ENCODE measurements at regions not wholly inside any gene's neighbourhood (a gene's known extent, or its start where the extent isn't known, plus 50 kb on each side); places are given as distances from the start of the nearest gene placed in this dataset.
"Not testable (repeated sequence)": the region's sequence is repeated elsewhere in the genome, so short reads cannot be mapped to it uniquely, and the experiment has no call there.

DNA sequence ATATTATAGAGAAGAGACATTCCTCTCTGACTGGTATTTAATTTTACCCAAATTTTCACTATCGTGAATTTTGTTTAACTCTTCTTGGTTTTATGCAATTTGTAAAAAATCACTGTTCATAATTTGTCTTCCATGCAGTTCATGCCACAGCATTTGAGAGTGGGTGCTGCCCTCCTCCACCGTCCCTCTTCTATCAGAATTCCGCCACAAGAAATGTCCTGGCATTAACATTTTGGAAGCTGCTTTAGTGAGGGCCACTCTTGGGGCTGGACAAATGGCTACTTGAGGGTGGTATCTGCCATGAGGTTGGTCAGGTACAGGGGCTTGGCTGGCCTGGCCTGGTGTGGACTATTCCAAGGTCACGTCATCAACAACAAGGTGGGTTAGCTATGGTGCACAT lies 68.3 kb upstream of the CLDN5 start:
- Mint-ChIP-seq H3K27ac (no peak overlapping the region), H3K4me3 (no peak overlapping the region)

DNA sequence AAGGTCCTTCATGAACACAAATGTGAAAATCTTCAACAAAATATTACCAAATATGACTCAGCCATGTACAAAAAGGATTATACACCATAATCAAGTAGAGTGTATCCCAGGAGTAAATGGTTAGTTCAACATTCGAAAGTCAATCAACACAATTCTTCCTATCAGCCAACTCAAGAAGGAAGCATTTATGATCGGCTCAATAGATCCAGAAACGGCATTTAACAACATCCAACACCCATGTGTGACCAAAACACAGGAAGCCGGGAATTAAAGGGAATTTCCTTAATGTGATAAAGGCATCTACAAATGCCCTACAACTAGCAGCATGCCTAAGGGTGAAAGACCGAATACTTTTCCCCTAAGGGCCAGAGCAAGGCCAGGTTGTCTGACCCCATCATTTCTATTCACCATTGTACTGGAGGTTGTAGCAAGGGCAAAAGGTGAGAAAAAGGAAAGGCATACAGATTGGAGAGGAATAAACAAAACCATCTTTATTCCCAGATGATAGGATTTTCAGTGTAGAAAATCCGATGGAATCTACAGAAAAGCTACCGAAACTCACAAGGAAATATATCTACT lies 69.9 kb upstream of the CLDN5 start:
- Mint-ChIP-seq H3K27ac (no peak overlapping the region), H3K4me1 (ENCODE audit: low read depth) (peaks cover 44% of the 10 kb centered on the region), H3K27me3 (ENCODE audit: low read depth) (no peaks in the 10 kb centered on the region), H3K9me3 (no peaks in the 10 kb centered on the region), H3K36me3 (ENCODE audit: insufficient read depth in 2 of 2) (no peaks in the 10 kb centered on the region), H3K4me3 (no peak overlapping the region)
- DNase-seq, result no peak
- no peak for ATAC-seq (replicated peaks in 1 of 2)

More for the DNA sequence above, 68.3 kb upstream of the CLDN5 start:
- ATAC-seq (replicated peaks in 1 of 2) (no peak), DNase-seq (no peak)
- no peaks in the 10 kb centered on the region for H3K27me3 Mint-ChIP-seq (ENCODE audit: low read depth)
- H3K36me3 Mint-ChIP-seq (ENCODE audit: insufficient read depth in 2 of 2), result no peaks in the 10 kb centered on the region
- H3K9me3 Mint-ChIP-seq, result no peaks in the 10 kb centered on the region
- peaks cover 28% of the 10 kb centered on the region for H3K4me1 Mint-ChIP-seq (ENCODE audit: low read depth)

DNA sequence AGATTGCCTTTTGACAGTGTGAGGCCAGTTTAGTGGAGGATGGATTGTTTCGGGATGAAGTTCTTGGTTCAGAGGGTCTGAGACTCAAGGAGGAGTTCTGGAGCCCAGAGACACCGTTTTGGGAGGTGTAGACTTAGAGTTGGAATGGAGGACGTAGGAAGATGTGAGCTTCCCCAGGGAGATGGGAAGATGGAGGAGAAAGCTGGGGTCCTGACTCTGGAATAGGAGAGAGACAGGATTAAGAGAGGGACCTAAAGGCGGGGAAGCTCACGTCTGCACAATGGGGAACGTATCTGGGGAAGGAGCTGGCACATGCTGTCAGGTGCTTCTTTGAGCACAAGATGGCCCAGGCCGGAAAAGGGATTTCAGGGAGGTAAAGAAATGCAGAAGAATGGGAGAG lies 71.3 kb upstream of the CLDN5 start:
- ATAC-seq (replicated peaks in 1 of 2) (no peak), DNase-seq (no peak)
- H3K36me3 Mint-ChIP-seq (ENCODE audit: insufficient read depth in 2 of 2), result no peaks in the 10 kb centered on the region
- no peaks in the 10 kb centered on the region for H3K9me3 Mint-ChIP-seq
- peak overlapping the region; percentile 27 for H3K27ac Mint-ChIP-seq
- no peaks in the 10 kb centered on the region for H3K27me3 Mint-ChIP-seq (ENCODE audit: low read depth)
- no peak overlapping the region for H3K4me3 Mint-ChIP-seq
- peaks cover 55% of the 10 kb centered on the region for H3K4me1 Mint-ChIP-seq (ENCODE audit: low read depth)

DNA sequence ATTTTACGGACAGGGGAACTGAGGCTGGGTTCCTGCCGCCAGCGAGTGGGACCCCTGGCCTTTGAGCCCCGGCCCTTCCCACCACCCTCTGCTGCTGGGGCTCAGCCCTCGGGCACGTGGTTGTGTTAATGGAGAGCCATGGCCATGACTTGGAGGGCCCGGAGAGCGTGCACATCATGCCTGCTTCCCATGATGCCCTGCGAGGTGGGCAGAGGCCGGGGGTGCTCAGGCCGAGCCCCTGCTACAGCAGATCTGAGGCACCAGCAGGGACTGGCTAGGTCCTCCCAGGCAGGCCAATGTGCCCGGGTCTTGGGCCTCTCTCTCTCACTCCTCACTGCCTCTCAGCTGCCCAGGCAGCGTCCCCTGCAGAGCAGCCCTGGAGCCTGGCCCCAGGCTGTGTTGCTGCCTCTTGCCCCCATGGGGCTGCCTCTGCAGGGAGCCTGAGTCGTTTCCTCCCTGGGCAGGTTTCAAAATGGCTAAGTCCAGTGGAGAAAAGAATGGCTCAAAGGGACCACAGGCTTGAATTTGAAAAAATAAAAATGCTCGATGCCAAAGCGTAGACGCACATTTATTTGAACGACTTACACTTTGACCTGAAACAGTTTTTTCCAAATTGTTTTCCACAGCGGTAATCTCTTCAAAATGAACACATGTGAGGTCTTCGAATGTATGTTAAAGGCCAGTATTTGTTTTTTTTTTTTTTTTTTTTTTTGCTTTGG lies 72.6 kb upstream of the CLDN5 start:
- peak; percentile 58 to 63 for ATAC-seq (replicated peaks in 1 of 2)
- Mint-ChIP-seq H3K4me3 (peak overlapping the region; percentile 48 to 78), H3K27ac (peak overlapping the region; percentile 82), H3K4me1 (ENCODE audit: low read depth) (peaks cover 61% of the 10 kb centered on the region), H3K27me3 (ENCODE audit: low read depth) (no peaks in the 10 kb centered on the region), H3K9me3 (no peaks in the 10 kb centered on the region), H3K36me3 (ENCODE audit: insufficient read depth in 2 of 2) (no peaks in the 10 kb centered on the region)
- DNase-seq, result no peak

DNA sequence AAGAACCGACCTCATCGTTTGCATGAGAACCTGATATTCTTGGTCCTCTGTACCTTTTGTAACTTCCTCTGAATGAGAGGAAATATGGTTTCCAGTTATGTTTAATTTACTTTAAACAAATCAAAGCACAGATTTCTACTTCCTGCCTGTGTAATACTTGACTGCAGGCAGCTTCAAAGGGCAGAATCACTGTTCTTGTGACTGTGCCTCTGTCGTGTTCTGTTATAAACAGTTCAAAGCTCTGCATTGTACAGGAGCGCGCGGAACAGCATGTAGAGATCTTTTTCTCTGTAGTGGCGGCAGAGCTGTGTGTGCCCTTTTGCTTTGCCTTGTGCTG lies 73.2 kb upstream of the CLDN5 start:
- H3K36me3 Mint-ChIP-seq (ENCODE audit: insufficient read depth in 2 of 2), result no peaks in the 10 kb centered on the region
- DNase-seq (peak; percentile 14 to 33), ATAC-seq (replicated peaks in 1 of 2) (peak; percentile 82 to 85)
- H3K27ac Mint-ChIP-seq, result peak overlapping the region; percentile 82
- no peaks in the 10 kb centered on the region for H3K27me3 Mint-ChIP-seq (ENCODE audit: low read depth)
- H3K4me3 Mint-ChIP-seq, result peak overlapping the region; percentile 48 to 78
- H3K9me3 Mint-ChIP-seq, result no peaks in the 10 kb centered on the region
- peaks cover 62% of the 10 kb centered on the region for H3K4me1 Mint-ChIP-seq (ENCODE audit: low read depth)

DNA sequence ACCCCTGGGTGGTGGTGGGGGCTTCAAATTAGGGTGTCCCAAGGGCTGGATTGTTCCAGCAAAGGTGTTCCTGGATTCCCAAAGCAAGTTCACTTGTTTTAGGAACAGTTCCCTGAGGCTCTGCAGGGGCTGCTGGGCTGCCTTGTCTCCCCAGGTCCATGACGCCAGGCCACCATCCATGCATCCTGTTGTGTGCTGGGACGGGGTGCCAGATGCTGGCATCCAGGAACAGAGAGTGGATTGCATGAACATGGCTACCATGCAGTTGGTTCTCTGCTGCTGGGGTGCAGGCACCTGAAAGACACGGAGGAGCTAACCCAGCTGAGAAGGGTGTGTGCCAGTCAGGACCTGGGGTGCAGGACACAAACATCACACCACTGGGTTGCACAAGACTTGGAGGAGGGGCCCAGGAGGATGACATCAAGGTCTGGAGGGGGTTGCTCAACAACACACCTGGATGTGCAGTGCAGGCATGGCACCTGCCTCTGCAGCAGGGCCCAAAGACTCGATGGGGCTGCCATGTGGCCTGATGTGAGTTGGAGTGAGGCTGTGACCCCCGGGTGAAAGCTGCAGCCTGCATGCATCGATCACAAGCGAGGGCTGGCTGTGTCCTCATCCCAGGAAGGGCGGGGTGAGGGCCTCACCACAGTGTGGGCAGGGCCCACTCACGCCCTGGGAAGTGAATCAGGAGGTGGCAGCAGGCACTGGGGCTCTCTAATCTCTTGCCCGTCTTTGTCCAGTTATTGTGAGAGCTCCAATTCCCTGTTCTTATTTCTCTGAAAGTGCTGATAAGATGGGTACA lies 74.0 kb upstream of the CLDN5 start:
- Mint-ChIP-seq H3K27me3 (ENCODE audit: low read depth) (no peaks in the 10 kb centered on the region), H3K9me3 (peaks cover 0 to 2% of the 10 kb centered on the region in 2 donors), H3K36me3 (ENCODE audit: insufficient read depth in 2 of 2) (no peaks in the 10 kb centered on the region), H3K4me3 (peak overlapping the region; percentile 48 to 78), H3K4me1 (ENCODE audit: low read depth) (peaks cover 71% of the 10 kb centered on the region), H3K27ac (no peak overlapping the region)
- ATAC-seq (replicated peaks in 1 of 2) (peak; percentile 48 to 64), DNase-seq (peak; percentile 14 to 24)

DNA sequence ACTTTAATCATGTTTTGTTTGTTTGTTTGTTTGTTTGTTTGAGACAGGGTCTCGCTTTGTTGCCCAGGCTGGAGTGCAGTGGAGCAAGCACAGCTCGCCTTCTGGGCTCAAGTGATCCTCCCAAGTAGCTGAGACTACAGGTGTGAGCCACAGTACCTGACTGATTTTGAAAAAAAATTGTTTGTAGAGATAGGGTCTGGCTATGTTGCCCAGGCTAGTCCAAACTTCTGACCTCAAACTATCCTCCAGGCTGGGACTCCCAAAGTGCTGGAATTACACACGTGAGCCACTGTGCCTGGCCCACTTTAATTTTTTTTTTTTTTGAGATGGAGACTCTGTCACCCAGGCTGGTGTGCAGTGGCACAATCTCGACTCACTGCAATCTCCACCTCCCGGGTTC lies 74.8 kb upstream of the CLDN5 start:
- Mint-ChIP-seq H3K27me3 (ENCODE audit: low read depth) (no peaks in the 10 kb centered on the region), H3K4me1 (ENCODE audit: low read depth) (peaks cover 72% of the 10 kb centered on the region), H3K4me3 (no peak overlapping the region), H3K9me3 (peaks cover 0 to 2% of the 10 kb centered on the region in 2 donors), H3K36me3 (ENCODE audit: insufficient read depth in 2 of 2) (no peaks in the 10 kb centered on the region), H3K27ac (no peak overlapping the region)
- ATAC-seq (replicated peaks in 1 of 2), result no peak
- DNase-seq, result no peak

DNA sequence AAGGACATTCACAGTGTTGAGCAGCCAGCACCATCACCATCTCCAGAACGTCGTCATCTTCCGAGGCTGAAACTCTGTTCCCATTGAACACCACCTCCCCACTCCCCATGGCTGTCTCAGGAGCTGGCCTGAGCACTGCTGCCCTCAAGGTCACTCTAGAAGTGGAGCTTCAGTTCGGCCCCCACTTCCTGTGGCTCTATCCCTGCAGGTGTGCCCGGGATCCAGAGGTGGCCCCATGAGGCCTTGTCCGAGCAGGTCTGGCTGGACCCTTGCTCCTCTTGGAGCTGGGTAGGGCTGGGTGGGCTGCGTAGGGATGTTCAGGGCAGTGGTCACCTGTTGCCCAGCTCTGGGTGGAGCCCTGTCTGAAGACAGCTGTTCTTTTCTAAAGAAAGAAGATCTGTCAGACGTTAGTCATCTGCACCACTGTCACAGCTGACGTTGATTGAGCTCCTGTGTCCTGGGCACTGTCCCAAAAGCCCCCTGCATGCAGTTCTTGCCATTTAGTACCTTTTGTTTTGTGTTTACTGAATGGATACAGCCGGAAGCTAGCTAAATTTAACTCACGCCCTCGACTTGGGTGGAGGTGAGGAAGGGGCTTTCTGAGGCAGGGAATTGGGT lies 75.5 kb upstream of the CLDN5 start:
- no peak overlapping the region for H3K27ac Mint-ChIP-seq
- H3K4me1 Mint-ChIP-seq (ENCODE audit: low read depth), result peaks cover 77% of the 10 kb centered on the region
- peaks cover 0 to 4% of the 10 kb centered on the region in 2 donors for H3K9me3 Mint-ChIP-seq
- H3K36me3 Mint-ChIP-seq (ENCODE audit: insufficient read depth in 2 of 2), result no peaks in the 10 kb centered on the region
- H3K4me3 Mint-ChIP-seq, result no peak overlapping the region
- DNase-seq, result no peak
- H3K27me3 Mint-ChIP-seq (ENCODE audit: low read depth), result no peaks in the 10 kb centered on the region
- ATAC-seq (replicated peaks in 1 of 2), result no peak

DNA sequence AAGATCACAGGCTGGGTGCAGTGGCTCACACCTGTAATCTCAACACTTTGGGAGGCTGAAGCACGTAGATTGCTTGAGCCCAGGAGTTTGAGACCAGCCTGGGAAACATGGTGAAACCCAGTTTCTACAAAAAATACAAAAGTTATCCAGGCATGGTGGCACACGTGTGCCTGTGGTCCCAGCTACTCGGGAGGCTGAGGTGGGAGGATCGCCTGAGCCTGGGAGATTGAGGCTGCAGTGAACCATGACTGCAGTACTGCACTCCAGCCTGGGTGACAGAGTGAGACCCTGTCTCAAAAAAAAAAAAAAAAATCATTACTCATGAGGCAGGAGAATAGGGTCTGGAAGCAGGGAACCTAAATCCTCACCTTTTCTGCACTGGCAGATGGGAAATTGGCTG lies 79.1 kb upstream of the CLDN5 start:
- not testable (repeated sequence) for H3K27ac Mint-ChIP-seq; H3K4me3 Mint-ChIP-seq; ATAC-seq (replicated peaks in 1 of 2); H3K36me3 Mint-ChIP-seq (ENCODE audit: insufficient read depth in 2 of 2); H3K27me3 Mint-ChIP-seq (ENCODE audit: low read depth); H3K9me3 Mint-ChIP-seq; DNase-seq
- H3K4me1 Mint-ChIP-seq (ENCODE audit: low read depth), result peaks cover 81% of the 10 kb centered on the region

DNA sequence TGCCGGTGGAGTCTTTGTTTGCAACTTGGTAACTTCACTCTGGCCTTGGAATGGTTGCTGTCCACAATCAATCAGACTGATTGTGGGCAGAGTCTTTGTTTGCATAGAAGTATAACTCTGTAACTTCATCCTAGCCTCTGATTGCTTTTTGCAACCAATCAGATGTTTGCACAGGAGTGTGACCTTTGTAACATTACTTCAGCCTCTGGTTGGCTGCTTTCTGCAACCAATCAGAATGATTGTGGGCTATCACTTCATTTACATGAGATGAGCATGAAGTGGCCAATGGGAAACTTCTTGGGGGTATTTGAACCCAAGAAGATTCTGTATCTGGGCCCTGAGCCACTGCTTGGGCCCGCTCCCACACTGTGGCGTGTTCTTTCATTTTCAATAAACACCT lies 79.6 kb upstream of the CLDN5 start:
- H3K4me3 Mint-ChIP-seq, result no peak overlapping the region
- ATAC-seq (replicated peaks in 1 of 2), result no peak
- H3K36me3 Mint-ChIP-seq (ENCODE audit: insufficient read depth in 2 of 2), result no peaks in the 10 kb centered on the region
- no peak for DNase-seq
- peaks cover 0 to 4% of the 10 kb centered on the region in 2 donors for H3K9me3 Mint-ChIP-seq
- peaks cover 81% of the 10 kb centered on the region for H3K4me1 Mint-ChIP-seq (ENCODE audit: low read depth)
- no peak overlapping the region for H3K27ac Mint-ChIP-seq
- no peaks in the 10 kb centered on the region for H3K27me3 Mint-ChIP-seq (ENCODE audit: low read depth)

DNA sequence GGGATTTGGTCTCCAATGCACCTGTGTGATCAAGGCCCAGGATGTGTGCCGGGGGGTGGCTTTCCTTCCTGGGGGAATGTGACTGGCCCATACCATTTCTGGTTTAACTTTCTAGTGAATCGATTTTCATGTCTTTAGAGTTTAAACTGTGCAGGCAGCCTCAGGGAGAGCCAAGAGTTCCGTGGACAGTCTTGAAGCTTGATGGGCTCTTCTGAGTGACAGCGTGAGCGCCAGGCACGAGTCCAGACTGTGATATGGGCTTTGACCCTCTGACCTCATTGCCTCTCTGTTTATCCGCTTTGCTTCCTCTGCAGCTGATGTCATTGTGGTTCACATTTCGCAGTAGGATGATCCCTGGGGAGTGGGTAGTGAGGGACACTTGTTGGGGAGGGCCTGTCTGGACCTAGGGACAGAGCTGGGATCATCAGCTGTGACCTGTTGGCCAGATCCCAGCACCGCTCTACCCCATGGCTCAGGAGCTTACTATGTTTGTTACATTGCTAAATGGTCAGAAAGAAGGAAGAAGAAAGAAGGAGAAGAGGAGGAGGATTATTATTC lies 80.6 kb upstream of the CLDN5 start:
- H3K4me1 Mint-ChIP-seq (ENCODE audit: low read depth), result peaks cover 81% of the 10 kb centered on the region

DNA sequence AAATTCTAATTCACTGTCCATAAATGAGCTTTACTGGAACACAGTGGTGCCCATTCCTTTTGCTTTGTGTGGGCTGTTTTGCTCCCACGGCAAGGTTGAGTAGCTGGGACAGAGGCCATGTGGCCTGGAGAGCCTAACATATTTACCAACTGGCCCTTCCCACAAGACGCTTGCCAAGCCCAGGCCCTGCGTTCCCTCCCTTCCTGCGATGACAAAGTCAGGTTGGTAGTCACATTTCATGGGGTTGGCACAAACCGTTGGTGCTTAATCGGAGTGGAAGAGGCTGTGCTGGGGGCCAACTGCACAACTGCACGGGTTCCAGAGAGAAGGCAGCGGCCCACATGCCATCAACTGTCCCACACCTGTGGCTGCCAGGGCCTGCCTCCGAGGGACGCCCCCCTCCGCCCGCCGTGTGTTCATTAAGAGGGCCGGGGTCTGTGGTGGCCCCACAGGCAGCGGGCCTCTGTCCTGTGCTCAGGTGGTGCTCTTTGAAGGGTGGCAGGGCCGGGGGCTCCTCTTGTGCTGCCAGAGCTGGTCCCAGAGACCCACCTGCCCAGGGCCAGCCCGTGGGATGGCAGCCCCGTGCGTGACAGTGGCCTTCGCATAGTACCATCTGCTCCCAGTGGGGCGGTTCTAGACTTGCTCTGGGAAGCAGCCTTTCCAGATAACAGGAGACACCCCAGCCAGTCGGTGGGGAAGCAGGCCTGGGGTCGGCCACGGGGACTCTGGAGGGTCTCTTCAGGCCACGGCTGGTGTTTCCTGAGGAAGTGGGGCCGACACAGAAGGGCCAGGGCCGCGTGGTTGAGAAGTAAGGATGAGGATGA lies 81.5 kb upstream of the CLDN5 start:
- no peak overlapping the region for H3K4me3 Mint-ChIP-seq
- H3K27me3 Mint-ChIP-seq (ENCODE audit: low read depth), result no peaks in the 10 kb centered on the region
- no peak overlapping the region for H3K27ac Mint-ChIP-seq
- no peak for DNase-seq
- ATAC-seq (replicated peaks in 1 of 2), result no peak
- H3K9me3 Mint-ChIP-seq, result peaks cover 0 to 4% of the 10 kb centered on the region in 2 donors
- H3K4me1 Mint-ChIP-seq (ENCODE audit: low read depth), result peaks cover 86% of the 10 kb centered on the region
- H3K36me3 Mint-ChIP-seq (ENCODE audit: insufficient read depth in 2 of 2), result no peaks in the 10 kb centered on the region

More for the DNA sequence above, 80.6 kb upstream of the CLDN5 start:
- ATAC-seq (replicated peaks in 1 of 2), result no peak
- H3K9me3 Mint-ChIP-seq, result peaks cover 0 to 4% of the 10 kb centered on the region in 2 donors
- no peak overlapping the region for H3K4me3 Mint-ChIP-seq
- H3K27ac Mint-ChIP-seq, result no peak overlapping the region
- DNase-seq, result no peak
- H3K36me3 Mint-ChIP-seq (ENCODE audit: insufficient read depth in 2 of 2), result no peaks in the 10 kb centered on the region
- H3K27me3 Mint-ChIP-seq (ENCODE audit: low read depth), result no peaks in the 10 kb centered on the region
